GM06990 (cell line): ENCODE measurements at regions not wholly inside any gene's neighbourhood (a gene's known extent, or its start where the extent isn't known, plus 50 kb on each side); places are given as distances from the start of the nearest gene placed in this dataset.
"Not testable (repeated sequence)": the region's sequence is repeated elsewhere in the genome, so short reads cannot be mapped to it uniquely, and the experiment has no call there.

Experiments used
- DNase-seq: peaks from one replicate; pipeline ENCODE4 v3.0.0-alpha.2; 2011; ENCODE audit not compliant: insufficient read length; ENCODE audit errors: extremely low read depth
- H3K27me3 ChIP-seq: replicated peaks from 2 replicates; pipeline ENCODE4 v1.6.0; 2011; ENCODE audit warnings: low read length; ENCODE audit not compliant: control insufficient read depth, insufficient read depth
- H3K36me3 ChIP-seq: 2 replicates; pipeline ENCODE4 v1.5.1; 2011; ENCODE audit warnings: low read length; ENCODE audit not compliant: control insufficient read depth, insufficient read depth
- H3K4me3 ChIP-seq: replicated peaks from 2 replicates; pipeline ENCODE4 v1.5.1; 2011; ENCODE audit warnings: low read depth, mild to moderate bottlenecking, control low read depth, low read length
- CTCF ChIP-seq: IDR thresholded peaks from 2 replicates; pipeline ENCODE4 v1.5.1; 2011; ENCODE audit warnings: low read length, control low read depth, mild to moderate bottlenecking, inconsistent platforms; ENCODE audit not compliant: insufficient read depth, poor library complexity, severe bottlenecking

GRCh38 chr14:45785240-45785639 lies 532.2 kb upstream of the MIS18BP1 start:
- no peaks in the 10 kb centered on the region for H3K36me3 ChIP-seq
- DNase-seq, result no peak
- no peak for TF ChIP-seq CTCF
- H3K4me3 ChIP-seq, result no peak overlapping the region
- H3K27me3 ChIP-seq, result no peaks in the 10 kb centered on the region

GRCh38 chr14:45766247-45766646 lies 513.2 kb upstream of the MIS18BP1 start:
- Histone ChIP-seq H3K36me3 (no peaks in the 10 kb centered on the region), H3K27me3 (no peaks in the 10 kb centered on the region), H3K4me3 (no peak overlapping the region)
- DNase-seq, result no peak
- no peak for TF ChIP-seq CTCF

DNA sequence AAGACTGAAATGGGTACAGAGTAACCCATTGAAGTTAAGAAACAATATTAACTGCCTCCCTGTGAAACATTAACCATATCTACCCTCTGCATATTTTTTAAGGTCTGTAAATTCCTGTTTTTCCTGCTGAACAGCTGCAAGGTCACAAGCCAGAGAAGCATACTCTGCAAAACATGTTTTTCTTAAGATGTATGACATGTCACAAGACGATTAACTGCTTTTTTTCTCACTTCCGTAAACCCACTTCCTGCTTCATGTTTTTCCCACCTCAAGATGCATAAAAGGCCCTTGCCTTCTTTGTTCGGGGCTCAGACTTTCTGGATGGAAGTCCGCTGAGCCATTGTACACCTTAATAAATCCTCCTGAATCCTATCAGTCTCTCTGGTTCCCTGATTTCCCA lies 504.7 kb upstream of the MIS18BP1 start:
- DNase-seq, result no peak
- Histone ChIP-seq H3K36me3 (no peaks in the 10 kb centered on the region), H3K4me3 (no peak overlapping the region), H3K27me3 (no peaks in the 10 kb centered on the region)
- TF ChIP-seq CTCF, result no peak

DNA sequence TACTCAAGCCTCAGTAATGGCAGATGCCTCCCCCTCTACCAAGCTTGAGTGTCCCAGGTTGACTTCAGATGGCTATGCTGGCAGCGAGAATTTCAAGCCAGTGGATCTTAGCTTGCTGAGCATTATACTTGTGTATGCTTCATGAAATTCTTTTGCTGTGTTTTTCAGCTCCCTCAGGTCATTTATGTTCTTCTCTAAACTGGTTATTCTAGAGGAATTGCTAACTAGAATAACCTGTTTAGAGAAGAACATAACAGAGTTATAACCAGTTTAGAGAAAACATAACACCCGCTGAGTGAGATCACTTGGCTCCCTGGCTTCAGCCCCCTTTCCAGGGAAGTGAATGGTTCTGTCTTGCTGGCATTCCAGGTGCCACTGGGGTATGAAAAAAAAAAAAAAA lies 503.4 kb upstream of the MIS18BP1 start:
- H3K36me3 ChIP-seq, H3K4me3 ChIP-seq, DNase-seq, H3K27me3 ChIP-seq: not testable (repeated sequence)

DNA sequence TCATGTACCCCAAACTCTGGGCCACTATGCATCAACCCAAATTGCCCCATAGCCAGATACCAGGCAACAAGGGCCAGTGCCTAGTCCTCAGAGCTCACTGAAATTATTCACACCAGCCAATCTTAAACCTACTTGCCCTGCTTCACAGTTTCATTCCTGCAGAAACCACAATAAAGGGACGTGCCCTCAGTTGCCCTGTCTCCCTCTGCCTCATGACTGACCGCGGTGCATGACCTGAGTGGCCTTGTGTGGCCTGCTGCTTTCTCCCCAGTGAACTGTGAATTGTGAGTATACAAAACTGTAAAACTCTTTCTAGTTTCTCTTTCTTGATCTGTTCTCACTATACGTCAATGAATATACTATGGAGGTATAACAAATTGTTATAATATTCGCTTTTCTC lies 490.9 kb upstream of the MIS18BP1 start:
- H3K36me3 ChIP-seq, result no peaks in the 10 kb centered on the region
- TF ChIP-seq CTCF, result no peak
- no peak for DNase-seq

DNA sequence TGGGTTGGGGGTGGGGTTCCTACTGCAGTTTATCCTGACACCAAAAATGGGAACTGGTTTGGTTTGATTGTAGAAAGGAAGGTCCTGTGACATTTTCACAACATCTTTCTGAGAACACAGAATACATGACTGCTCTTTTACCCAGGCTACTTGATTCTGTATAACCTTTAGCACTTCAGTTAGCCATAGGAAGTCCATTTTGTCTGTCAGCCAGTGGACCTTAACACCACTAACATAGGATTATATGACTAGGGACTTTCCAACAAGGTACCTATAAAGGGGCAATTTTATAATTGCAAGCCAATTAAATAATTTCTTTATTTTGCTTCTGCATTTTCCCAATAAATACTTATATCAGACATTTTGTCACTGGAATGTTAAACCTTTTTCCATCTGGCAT lies 489.2 kb upstream of the MIS18BP1 start:
- no peaks in the 10 kb centered on the region for H3K36me3 ChIP-seq
- no peak for DNase-seq

More for the DNA sequence above, 490.9 kb upstream of the MIS18BP1 start:
- H3K27me3 ChIP-seq, result no peaks in the 10 kb centered on the region
- no peak overlapping the region for H3K4me3 ChIP-seq

More for the DNA sequence above, 489.2 kb upstream of the MIS18BP1 start:
- no peak for TF ChIP-seq CTCF
- no peaks in the 10 kb centered on the region for H3K27me3 ChIP-seq
- H3K4me3 ChIP-seq, result no peak overlapping the region
